Activated CD4-positive, alpha-beta T cell treated with anti-CD3 and anti-CD28 coated beads, Interleukin-2, Interleukin-6, amounts not matched to agents 100 ng/mL and 50 ng/mL, durations not matched to agents 16 hours and 8 hours (primary cell): ENCODE measurements at regions not wholly inside any gene's neighbourhood (a gene's known extent, or its start where the extent isn't known, plus 50 kb on each side); places are given as distances from the start of the nearest gene placed in this dataset.

Experiments used
- DNase-seq: peaks from one replicate; pipeline ENCODE4 v3.0.0-alpha.2; 2020

DNA sequence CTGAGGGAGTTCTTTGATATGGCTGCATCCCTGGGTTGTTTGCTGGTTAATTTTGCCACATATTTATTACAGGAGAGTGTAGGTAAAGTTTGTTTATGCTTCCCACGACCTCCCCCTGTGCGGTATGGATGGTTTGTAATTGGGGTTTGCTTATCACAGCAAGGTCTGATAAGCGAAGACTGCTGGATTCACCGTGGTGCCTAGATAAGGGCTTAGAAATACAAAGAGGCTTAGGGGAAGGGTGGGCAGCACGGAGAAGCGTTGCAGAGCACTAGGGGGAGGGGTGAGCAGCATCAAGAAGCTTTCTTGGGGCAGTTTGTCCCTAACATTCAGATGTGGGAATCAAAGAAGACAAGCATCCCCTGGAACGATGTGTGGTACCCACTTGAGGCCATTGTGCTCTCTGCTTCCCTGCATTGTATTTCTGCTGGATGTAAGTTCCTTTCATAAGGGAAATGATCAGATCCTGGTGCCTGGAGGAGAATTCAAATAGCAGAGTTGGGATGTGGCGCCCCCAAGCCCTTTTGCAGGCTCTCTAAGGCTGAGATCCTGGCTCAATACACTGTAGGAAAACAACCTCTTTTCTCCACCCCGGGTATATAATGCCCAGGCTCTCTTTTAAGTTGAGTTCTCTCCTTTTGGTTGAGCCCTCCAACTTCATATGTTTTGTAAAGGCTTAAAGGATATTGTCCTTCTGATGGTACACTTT, 598.1 kb upstream of the ADGRL4 start:
- DNase-seq: no peak

DNA sequence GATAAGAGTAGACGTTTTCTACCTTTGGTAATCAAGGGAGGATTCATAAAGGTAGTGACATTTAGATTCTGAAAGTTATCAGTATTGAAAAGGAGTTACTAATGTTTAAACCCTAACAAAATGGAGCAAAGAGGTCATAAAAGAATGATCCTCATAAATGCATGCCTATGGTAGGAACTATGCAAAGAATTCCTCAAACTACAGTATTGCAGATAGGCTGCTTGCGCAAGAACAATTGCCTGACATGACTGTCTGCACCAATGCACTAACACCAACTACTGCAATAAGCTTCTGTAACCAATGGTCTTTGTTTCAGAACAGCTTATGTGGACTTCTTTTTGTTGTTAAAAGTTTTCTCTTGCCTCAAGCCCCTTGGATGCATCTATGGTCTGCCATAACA, 597.3 kb upstream of the ADGRL4 start:
- no peak for DNase-seq

DNA sequence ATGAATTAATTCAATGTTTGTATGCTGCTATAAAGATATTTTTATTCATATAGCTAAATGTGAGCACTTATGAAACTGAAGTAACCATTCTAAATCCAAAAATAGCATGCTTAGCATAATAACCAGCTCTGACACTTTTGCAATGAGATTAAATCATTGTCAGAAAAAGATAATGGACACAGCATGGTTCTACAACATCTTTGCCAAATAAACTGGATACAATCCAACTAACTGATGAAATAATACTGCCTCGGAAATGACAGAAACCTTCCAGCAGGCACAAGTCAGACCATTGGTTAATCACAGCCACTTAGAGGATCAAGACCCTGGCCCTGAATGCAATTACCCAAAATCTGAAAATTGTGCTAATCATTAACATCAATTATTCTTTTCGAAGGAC, 592.7 kb upstream of the ADGRL4 start:
- no peak for DNase-seq

DNA sequence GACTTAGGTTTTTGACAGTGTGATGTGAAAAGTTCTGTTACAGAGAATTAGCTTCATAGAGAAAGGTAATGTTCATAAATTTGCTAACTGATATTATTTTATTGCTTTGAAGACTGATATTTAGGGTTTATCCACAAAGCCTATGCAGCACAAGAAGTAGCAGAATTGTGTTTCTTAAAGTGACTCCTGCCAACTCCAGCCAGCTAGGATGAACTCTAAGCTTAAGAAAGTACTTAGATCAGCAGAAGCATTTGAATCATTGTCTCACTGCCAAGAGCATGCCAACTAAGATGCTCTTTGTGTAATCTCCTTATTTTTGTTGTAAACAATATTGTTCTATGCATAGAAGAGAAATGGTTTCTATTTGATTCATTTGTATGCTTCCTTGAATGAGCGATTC, 589.4 kb upstream of the ADGRL4 start:
- no peak for DNase-seq

DNA sequence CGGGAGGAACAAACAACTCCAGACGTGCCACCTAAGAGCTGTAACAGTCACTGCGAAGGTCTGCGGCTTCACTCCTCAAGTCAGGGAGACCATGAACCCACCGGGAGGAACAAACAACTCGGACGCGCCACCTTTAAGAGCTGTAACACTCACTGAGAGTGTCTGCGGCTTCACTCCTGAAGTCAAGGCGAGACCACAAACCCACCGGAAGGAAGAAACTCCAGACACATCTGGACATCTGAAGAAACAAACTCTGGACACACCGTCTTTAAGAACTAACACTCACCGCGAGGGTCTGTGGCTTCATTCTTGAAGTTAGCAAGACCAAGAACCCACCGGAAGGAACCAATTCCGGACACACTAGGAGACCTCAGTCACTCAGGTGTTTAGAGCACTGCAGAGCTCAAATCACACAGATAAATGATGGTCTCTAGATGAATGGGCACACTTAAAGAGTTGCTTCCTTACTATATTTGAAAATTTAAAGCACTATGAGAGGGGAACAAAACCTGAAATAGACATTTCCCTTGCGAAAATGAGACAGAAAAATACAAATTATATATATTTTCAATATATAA, 587.7 kb upstream of the ADGRL4 start:
- DNase-seq: no peak

DNA sequence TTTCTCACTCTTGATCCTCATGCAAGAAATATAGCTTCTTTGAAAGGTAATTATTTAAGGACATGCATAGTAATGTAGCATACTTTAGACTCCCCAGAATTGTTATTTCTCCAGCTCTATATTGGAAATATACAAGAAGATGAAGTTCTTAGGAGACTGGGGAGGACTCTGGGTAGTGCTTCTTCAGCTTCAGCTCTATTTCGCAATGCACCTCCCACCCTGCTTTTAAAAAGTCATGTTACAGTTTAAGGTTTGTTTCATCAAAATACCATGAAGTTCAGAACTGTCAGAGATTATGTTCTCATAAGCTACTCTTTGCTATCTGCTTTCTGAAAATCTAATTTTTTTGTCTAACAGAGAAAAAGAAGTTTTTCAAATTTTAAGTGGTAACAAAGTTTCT, 586.2 kb upstream of the ADGRL4 start:
- no peak for DNase-seq

DNA sequence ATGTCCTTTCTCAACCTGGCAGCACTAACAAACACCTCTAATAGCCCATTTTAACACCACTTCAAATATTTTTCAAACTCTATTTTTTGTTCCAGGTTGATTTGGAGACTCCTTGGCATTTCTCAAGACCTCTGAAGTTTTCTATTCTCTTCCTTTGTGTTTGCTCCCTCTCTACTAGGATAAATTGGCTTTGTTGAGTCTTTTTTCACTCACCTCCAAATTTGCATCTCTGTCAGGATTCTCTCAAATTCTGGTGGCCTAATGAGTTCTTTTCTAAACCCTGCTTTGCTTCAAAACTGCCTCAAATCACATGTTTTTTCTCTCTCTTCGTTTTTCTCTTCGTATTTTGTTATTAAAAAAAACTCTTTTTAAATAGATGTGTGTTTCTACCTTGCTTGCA, 582.2 kb upstream of the ADGRL4 start:
- no peak for DNase-seq

DNA sequence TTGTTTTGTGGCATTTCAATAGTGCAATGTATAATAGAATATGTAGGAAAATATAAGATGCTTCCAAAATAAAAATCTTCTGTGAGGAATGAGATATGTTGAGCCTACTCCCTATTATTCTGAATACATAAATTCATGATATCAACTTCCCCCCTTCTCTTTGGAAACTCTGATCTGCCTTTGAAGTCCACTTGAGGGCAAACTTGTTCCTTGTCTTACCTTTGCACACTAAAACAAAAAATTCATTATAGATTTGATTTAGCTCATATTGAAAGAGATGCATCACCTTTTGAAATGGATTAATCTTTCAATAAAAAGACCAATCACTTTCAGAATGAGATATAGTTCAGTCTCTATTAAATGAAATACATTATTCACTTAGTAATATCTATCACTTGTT, 580.7 kb upstream of the ADGRL4 start:
- no peak for DNase-seq

DNA sequence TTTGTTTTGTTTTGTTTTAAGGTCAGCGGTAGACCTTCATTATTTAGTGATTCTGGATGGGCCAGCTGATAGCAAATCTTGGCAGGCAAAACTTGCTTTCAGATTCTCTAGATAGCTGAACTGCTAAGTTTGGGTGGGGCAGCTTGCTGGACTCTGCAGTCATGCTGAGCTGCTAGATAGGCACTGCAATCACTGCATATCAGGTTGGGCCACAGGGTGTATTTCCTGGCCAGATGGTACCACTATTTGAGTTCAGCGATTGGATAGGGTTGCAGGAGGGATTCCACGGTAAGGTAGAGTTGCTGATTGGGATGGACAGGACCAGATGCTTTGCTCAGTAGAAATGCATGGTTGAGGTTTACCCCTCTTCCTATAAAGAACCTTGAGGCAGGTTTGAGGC, 579.3 kb upstream of the ADGRL4 start:
- DNase-seq: no peak

DNA sequence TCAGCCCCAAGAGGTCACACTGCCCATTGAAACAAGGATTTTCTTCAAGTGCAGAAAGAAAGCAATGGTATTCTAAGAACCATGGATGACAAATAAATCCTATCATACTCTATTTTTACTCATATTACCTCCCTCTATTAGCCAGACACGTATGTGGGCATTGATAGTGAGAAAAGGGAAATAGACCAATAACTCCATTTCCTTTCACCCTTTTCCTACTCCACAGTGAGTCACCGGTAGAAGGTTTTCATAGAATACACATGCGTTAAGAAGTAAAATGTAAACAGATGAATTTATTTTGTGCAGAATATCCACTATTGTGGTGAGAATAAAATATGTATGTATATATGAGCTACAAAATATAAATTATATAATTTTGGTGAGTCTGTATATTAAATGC, 568.9 kb upstream of the ADGRL4 start:
- no peak for DNase-seq

DNA sequence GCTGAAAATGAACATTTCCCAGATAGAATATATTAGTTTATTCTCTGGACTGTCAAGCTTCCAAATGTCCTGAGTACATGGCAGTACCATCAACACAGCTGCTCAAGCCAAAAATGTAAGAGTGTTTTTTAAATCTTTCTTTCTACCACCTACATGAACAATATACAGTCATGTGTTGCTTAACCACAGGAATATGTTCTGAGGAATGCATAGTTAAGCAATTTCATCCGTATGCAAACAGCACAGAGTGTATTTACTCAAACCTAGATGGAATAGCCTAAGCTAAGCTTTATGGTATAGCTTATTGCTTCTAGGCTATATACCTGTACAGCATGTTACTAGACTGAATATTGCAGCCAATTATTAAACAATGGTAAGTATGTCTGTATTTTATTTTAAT, 561.9 kb upstream of the ADGRL4 start:
- DNase-seq: no peak

DNA sequence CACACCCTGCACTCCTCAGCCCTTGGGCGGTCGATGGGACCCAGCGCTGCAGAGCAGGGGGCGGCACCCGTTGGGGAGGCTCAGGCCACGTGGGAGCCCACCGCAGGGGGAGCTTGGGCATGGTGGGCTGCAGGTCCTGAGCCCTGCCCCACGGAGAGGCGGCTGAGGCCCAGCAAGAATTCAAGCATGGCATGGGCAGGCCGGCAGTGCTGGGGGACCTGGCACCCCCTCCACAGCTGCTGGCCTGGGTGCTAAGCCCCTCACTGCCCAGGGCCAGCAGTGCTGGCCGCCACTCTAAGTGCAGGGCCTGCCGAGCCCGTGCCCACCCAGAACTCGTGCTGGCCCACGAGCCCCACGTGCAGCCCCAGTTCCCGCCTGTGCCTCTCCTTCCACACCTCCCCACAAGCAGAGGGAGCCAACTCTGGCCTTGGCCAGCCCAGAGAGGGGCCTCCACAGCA, 555.0 kb upstream of the ADGRL4 start:
- DNase-seq: no peak

DNA sequence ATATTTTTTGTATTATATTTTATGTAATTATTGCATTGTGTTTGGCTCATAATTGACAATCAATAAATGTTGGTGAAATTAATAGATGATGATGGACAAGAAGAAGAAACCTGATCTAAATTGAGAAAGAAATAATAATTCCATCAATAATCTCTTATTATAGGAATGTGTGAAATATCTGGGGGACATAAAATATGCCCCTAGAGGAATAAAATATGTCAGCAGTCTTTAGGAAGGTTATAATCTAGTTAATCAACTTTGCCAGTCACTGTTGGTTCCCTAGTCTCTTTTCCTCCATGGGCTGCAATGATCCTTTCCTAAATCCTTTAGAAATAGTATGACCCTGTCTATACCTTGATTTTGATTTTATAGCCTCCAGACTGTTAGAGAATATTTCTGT, 549.7 kb upstream of the ADGRL4 start:
- no peak for DNase-seq

DNA sequence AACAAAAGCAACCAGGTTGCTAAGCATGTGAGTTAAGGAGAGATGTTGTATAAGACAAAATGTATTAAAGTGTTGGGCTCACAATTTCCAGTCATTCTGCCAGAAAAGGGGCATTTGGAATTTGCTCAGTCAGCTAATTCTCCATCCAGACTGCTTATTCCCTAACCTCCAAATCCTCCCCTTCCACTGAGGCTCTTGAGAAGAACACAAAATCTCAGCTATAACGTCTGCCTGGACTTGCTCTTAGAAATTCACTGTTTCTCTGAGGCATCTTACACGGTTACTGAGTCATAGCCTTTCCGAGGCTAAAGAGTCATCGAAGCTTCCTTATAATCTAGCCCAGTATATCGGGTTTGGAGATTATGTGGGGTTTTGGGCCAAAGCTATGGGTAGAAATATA, 548.2 kb upstream of the ADGRL4 start:
- no peak for DNase-seq

DNA sequence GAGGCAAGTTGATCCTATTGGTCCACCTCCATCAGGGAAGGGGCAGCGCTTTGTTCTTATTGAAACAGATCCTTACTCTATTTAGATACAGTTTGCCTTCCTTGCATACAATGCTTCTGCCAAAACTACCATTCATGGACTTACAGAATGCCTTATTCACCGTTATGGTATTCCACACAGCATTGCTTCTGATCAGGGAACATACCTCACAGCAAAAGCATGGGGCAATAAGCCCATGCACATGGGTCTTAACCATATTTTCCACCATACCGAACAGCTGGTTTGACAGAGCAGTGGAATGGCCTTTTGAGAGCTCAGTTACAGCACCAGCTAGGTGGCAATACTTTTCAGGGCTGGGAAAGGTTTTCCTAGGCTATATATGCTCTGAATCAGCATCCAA, 544.8 kb upstream of the ADGRL4 start:
- no peak for DNase-seq

DNA sequence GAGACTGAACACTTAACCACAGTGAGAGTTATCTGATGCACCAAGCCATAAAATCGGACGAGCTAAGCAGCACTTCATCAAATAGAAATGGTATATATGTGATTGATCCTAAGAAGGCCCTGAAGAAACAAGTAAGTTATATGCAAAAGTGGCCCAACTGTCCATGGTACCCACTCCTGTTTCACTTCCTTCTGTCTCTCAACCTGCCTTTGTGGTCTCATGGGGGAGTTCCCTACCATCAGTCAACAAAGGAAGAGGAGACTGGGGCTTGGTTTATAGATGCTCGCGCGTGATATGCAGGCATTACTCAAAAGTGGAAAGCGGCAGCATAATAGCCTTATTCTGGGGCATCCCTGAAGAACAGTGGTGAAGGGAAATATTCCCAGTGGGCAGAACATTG, 543.9 kb upstream of the ADGRL4 start:
- no peak for DNase-seq

DNA sequence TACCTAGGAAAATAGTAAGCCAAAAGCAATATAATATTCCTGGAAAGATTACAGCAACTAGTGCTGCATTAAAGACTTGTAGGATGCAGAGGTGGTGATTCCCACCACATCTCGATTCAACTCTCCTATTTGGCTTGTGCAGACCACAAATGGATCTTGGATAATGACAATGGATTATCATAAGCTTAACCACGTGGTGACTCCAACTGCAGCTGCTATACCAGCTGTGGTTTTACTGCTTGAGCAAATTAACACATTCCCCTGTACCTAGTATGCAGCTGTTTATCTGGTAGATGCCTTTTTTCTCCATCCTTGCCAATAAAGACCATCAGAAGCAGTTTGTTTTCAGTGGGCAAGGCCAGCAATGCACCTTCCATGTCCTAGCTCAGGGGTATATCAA, 542.7 kb upstream of the ADGRL4 start:
- DNase-seq: no peak

DNA sequence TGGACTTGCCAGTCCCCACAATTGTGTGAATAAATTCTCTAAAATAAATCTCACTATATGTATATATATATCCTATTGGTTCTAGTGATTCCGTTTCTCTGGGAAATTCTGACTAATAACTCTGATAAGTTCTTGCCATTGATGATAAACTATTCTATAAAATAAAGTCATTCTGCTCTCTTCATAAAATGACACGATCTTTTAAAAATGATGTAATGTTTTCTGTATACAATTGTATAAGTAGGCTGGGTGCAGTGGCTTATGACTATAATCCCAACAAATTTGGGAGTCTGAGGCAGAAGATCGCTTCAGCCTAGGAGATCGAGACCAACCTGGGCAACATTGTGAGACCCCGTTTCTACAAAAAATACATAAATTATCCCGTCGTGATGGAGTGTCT, 541.0 kb upstream of the ADGRL4 start:
- no peak for DNase-seq

DNA sequence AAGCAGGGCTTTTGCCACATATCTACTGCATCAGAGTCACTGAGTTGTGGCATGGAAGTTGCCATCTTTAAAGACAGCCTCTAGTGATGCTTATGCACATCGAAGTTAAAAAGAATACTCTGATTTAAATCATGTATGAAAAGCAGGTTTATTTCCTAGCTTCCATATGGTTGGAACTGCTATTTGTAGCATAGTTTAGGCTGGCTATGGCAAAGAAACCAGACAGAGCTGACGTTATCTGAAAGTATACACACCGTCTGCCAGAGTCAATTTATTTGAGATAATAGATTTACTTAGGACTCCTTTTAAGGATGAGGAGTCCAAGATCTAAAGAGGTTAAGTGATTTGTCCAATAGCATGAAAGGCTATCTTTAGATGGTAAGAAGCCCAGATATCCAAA, 536.9 kb upstream of the ADGRL4 start:
- no peak for DNase-seq

DNA sequence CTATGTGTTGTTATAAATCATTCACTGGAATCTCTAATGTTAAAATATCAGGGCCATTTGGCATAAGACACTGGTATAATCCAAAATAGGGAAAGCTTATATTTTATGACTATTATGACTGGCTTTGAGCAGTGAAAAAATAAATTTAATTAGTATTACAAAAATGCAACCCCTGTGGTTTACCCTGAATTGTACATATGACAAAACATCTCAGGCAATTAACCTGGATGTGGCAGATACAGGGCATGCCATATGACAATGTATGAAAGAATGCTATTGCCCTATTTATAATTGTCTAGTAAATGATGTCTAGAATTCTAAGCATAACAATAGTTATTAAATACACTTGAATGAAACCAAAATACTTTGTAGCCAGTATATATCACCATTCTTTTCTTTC, 532.5 kb upstream of the ADGRL4 start:
- no peak for DNase-seq

DNA sequence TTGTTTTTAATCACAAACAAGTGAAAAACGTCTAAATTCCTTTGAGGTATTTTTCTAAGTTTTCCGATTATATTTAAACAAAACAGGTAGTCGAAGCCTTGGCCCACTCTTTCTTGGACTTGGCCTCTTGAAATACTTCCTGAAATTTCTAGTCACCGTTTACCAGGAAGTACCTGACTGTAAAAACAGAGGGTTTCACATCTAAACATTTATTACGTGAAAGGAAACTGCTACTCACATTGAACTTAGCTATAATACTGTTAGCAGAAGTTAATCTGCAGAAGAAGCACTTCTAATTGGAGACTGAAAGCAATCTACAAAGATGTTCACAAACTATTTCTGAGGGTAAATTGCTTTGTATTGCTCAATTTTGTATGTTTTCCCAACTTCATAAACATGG, 526.0 kb upstream of the ADGRL4 start:
- no peak for DNase-seq

DNA sequence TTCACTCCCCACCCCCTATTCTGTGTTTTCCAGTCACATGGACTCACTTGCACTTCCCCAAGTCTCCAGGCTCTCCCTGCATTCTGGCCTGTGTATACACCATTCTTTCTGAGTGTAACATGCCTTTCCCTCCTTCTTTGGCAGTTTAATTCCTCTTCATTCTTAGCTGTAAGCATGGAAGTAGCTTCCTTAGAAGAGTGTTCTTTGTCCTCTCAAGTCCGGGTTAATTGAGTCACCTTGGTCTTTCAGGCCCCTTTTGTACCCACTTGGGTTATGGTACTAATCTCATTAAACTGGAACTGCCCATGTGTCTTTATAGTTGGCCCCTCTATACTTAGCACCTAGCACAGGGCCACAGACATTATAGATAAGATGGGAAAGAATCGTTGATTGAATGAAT, 525.3 kb upstream of the ADGRL4 start:
- DNase-seq: no peak

DNA sequence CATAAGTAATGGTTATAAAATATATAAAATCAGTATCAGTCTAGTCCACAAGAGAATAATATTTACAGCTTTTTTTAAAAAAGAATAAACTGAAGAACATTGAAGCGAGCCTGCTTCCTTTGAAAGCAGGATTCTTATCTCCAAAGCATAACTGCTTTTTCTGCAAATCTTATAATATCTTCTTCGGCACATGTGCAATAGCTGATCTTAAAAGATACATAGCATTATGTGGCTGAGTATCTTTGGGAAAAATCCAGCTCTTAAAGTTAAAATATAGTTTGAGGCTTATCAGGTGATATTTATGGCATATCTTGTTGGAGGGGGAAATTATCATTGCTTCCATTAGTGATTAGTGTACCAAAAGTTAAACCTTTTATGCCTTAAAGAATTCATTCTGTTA, 523.9 kb upstream of the ADGRL4 start:
- DNase-seq: no peak

DNA sequence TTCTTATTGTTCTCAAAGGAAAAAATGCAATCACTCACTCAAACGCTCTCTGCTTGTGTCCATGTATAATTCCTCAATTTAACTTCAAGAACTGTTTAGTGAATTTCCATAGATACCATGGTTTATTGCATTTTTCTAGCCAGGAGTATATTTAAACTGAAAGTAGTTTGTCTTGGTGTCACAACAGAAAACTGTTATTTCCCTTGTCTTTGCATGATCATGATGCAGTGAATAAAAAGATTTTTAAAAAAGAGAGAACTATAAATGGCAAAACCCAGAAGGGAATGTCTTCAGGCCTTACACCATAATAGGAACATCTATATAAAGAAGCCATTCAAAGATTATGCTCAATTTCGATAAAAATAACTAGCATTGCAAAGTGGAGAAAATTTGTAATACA, 523.5 kb upstream of the ADGRL4 start:
- DNase-seq: no peak

DNA sequence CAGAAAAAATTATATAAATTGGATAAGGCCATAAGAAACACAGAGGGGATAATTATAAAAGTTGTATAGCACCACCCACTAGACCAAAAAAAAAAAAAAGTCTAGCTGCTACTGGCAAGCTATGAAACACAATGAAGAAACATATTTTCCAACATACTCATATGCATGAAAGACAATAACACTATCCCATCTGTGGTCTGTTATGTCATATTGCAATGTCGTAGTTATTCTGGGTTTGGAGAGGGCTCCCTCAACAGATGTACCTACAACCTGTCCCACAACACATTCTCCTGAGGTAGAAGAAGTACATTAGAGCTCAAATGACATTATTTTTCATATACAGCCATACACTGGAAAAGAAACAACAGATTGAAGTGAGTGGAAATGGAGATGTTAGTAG, 517.6 kb upstream of the ADGRL4 start:
- DNase-seq: no peak
